ENCODE measurements at regions not wholly inside any gene's neighbourhood (a gene's known extent, or its start where the extent isn't known, plus 50 kb on each side); places are given as distances from the start of the nearest gene placed in this dataset.

GRCh38 chr9:23543419-23543818 lies 282.6 kb downstream of the ELAVL2 start:
- Histone ChIP-seq H3K9me3 (ENCODE audit: control insufficient read depth, low read length) (no peaks in the 10 kb centered on the region), H3K4me1 (no peaks in the 10 kb centered on the region), H2AFZ (no peak overlapping the region), H3K36me3 (ENCODE audit: control insufficient read depth, insufficient read depth, low read length) (no peaks in the 10 kb centered on the region), H3K27me3 (ENCODE audit: control insufficient read depth, insufficient read depth, low read length) (no peaks in the 10 kb centered on the region), H3K4me3 (ENCODE audit: low read depth, low read length) (no peak overlapping the region), H3K79me2 (no peaks in the 10 kb centered on the region), H3K9ac (no peak overlapping the region), H3K4me2 (ENCODE audit: low read length) (no peak overlapping the region), H3K27ac (no peak overlapping the region)
- TF ChIP-seq, protein P1, sequence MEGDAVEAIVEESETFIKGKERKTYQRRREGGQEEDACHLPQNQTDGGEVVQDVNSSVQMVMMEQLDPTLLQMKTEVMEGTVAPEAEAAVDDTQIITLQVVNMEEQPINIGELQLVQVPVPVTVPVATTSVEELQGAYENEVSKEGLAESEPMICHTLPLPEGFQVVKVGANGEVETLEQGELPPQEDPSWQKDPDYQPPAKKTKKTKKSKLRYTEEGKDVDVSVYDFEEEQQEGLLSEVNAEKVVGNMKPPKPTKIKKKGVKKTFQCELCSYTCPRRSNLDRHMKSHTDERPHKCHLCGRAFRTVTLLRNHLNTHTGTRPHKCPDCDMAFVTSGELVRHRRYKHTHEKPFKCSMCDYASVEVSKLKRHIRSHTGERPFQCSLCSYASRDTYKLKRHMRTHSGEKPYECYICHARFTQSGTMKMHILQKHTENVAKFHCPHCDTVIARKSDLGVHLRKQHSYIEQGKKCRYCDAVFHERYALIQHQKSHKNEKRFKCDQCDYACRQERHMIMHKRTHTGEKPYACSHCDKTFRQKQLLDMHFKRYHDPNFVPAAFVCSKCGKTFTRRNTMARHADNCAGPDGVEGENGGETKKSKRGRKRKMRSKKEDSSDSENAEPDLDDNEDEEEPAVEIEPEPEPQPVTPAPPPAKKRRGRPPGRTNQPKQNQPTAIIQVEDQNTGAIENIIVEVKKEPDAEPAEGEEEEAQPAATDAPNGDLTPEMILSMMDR (IDR thresholded peaks at IDR 0.05) = no peak

- Histone ChIP-seq H3K27me3 (ENCODE audit: control insufficient read depth, insufficient read depth, low read length) (no peaks in the 10 kb centered on the region), H3K4me1 (no peaks in the 10 kb centered on the region), H3K4me3 (ENCODE audit: low read depth, low read length) (no peak overlapping the region), H2AFZ (no peak overlapping the region), H3K27ac (no peak overlapping the region), H3K9me3 (ENCODE audit: control insufficient read depth, low read length) (no peaks in the 10 kb centered on the region), H3K4me2 (ENCODE audit: low read length) (no peak overlapping the region), H3K36me3 (ENCODE audit: control insufficient read depth, insufficient read depth, low read length) (no peaks in the 10 kb centered on the region), H3K79me2 (no peaks in the 10 kb centered on the region), H3K9ac (no peak overlapping the region)
- TF ChIP-seq, protein P1 (IDR thresholded peaks at IDR 0.05) = no peak
Observed at GRCh38 chr9:23545728-23546127, 280.3 kb downstream of the ELAVL2 start.

DNA sequence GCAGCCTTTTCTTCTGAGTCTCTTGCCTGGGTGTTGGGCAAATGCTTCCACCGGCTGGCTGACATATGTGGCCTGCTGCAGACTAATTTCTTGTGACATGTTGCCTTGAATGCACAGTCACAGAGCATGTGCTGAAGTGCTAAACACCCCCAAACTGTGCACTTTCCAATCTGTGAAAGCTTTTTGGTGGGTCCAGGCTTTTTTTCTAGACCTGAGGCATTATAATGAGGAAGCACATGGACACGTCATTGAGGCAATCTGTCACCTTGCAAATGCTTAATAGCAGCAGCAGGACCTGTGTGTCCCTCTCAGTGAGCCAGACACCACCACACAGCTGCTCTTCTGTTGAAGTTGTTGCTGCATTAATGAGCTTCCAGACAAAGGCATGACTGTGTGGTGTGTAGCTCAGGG lies 274.7 kb downstream of the ELAVL2 start:
- no peaks in the 10 kb centered on the region for H3K4me1 ChIP-seq
- no peak overlapping the region for H3K4me2 ChIP-seq (ENCODE audit: low read length)
- no peaks in the 10 kb centered on the region for H3K36me3 ChIP-seq (ENCODE audit: control insufficient read depth, insufficient read depth, low read length)
- H3K9me3 ChIP-seq (ENCODE audit: control insufficient read depth, low read length) = no peaks in the 10 kb centered on the region
- no peak overlapping the region for H3K9ac ChIP-seq
- H3K4me3 ChIP-seq (ENCODE audit: low read depth, low read length) = no peak overlapping the region
- no peak overlapping the region for H2AFZ ChIP-seq
- H3K27ac ChIP-seq = no peak overlapping the region
- no peaks in the 10 kb centered on the region for H3K79me2 ChIP-seq
- H3K27me3 ChIP-seq (ENCODE audit: control insufficient read depth, insufficient read depth, low read length) = no peaks in the 10 kb centered on the region
- TF ChIP-seq, protein P1 (IDR thresholded peaks at IDR 0.05) = no peak

DNA sequence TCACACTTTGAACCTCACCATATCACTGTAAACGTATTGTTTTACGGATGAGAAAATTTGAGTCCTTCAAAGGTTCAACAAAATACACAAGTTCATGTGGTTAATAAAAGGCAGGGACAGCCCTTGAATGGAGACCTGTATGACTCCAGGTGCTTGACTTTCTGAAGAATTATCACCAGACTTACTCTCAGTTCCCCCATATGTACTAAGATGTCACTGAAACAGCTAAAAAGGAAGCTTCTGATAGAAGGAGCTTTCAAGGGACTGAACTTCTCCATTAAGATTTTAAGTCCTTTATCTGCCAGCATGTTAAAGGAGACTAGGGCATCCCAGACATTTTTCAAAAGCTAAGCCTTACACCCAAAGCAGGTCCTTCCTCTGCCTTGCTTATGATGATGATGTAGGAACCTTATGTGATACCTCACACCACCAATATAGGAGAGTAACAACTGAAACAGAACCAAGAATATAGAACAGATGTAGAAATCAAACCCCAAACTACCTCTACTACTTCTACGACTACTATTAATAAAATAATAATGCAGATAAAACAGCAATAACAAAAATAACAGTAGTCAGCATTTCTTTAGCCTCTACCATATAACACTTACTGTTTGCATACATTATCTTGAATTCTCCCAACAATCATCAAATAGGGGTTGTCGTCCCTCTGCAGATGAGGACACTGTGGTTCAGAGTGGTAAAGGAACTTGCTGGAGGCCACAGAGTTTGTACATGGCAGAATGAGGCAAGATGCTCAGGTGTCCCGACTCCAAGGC lies 273.9 kb downstream of the ELAVL2 start:
- Histone ChIP-seq H3K27ac (no peak overlapping the region), H3K9me3 (ENCODE audit: control insufficient read depth, low read length) (no peaks in the 10 kb centered on the region), H3K4me1 (no peaks in the 10 kb centered on the region), H3K36me3 (ENCODE audit: control insufficient read depth, insufficient read depth, low read length) (no peaks in the 10 kb centered on the region), H2AFZ (no peak overlapping the region), H3K4me2 (ENCODE audit: low read length) (no peak overlapping the region), H3K9ac (no peak overlapping the region), H3K27me3 (ENCODE audit: control insufficient read depth, insufficient read depth, low read length) (no peaks in the 10 kb centered on the region), H3K79me2 (no peaks in the 10 kb centered on the region), H3K4me3 (ENCODE audit: low read depth, low read length) (no peak overlapping the region)
- TF ChIP-seq, protein P1 (IDR thresholded peaks at IDR 0.05) = no peak

All from parathyroid adenoma (tissue), 2 donors.